ENCODE measurements at regions not wholly inside any gene's neighbourhood (a gene's known extent, or its start where the extent isn't known, plus 50 kb on each side); places are given as distances from the start of the nearest gene placed in this dataset.

DNA sequence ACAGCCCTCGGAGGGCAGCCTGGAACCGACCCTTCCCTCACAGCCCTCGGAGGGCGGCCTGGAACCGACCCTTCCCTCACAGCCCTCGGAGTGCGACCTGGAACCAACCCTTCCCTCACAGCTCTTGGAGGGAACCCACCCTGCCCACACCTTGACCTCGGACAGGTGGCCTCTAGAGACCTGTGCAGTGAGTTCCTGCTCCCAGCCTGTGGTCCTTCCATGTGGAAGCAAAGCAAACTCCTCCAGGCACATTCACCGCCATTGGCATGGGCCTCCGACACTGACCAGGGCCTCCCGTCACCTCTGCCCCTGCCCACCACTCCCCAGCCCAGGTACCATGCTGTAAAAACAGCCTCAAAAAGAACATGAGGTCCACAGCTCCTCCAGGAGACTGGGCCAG, 272.1 kb downstream of the BRD1 start:
- DNase-seq (ENCODE audit: insufficient read length, low spot score) (no peak), FAIRE-seq (no peak)
- TF ChIP-seq, protein P1, sequence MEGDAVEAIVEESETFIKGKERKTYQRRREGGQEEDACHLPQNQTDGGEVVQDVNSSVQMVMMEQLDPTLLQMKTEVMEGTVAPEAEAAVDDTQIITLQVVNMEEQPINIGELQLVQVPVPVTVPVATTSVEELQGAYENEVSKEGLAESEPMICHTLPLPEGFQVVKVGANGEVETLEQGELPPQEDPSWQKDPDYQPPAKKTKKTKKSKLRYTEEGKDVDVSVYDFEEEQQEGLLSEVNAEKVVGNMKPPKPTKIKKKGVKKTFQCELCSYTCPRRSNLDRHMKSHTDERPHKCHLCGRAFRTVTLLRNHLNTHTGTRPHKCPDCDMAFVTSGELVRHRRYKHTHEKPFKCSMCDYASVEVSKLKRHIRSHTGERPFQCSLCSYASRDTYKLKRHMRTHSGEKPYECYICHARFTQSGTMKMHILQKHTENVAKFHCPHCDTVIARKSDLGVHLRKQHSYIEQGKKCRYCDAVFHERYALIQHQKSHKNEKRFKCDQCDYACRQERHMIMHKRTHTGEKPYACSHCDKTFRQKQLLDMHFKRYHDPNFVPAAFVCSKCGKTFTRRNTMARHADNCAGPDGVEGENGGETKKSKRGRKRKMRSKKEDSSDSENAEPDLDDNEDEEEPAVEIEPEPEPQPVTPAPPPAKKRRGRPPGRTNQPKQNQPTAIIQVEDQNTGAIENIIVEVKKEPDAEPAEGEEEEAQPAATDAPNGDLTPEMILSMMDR (IDR thresholded peaks at IDR 0.05; ENCODE audit: insufficient read depth, missing control alignments) = no peak

DNA sequence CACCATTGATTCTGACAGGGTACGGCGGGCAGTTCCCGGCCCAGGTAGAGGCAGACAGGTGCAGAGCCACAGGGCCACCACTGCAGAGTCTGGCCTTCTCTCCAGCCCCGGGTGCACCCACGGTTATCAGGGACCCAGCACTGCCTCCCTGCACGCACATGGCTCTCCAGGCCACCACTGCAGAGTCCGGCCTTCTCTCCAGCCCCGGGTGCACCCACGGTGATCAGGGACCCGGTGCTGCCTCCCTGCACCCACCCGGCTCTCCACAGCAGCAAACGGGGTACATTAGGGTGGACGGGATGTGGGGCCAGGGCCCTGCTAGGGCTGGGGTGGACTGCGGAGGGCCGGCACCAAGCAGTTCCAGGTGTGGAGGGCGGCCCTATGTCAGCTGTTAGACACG, 272.9 kb downstream of the BRD1 start:
- no peak for FAIRE-seq
- TF ChIP-seq, protein P1 (IDR thresholded peaks at IDR 0.05; ENCODE audit: insufficient read depth, missing control alignments) = no peak
- DNase-seq (ENCODE audit: insufficient read length, low spot score) = no peak

DNA sequence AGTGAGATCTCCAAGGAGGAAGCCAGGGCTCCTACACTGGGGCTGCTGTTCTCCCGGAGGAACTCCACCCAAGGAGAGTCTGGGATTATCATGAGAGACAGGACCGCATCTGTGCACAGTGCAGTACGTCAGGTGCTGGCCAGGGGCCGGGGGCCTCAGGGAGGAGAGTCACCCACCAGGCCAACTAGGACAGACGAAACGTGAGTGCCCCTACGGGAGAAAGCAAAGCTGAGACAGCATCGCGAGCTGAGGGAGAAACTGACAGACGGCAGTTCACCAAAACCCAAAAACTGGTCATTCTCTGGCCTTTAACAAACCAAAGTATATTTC, 273.4 kb downstream of the BRD1 start:
- FAIRE-seq (no peak), DNase-seq (ENCODE audit: insufficient read length, low spot score) (no peak)
- TF ChIP-seq, protein P1 (IDR thresholded peaks at IDR 0.05; ENCODE audit: insufficient read depth, missing control alignments) = no peak

DNA sequence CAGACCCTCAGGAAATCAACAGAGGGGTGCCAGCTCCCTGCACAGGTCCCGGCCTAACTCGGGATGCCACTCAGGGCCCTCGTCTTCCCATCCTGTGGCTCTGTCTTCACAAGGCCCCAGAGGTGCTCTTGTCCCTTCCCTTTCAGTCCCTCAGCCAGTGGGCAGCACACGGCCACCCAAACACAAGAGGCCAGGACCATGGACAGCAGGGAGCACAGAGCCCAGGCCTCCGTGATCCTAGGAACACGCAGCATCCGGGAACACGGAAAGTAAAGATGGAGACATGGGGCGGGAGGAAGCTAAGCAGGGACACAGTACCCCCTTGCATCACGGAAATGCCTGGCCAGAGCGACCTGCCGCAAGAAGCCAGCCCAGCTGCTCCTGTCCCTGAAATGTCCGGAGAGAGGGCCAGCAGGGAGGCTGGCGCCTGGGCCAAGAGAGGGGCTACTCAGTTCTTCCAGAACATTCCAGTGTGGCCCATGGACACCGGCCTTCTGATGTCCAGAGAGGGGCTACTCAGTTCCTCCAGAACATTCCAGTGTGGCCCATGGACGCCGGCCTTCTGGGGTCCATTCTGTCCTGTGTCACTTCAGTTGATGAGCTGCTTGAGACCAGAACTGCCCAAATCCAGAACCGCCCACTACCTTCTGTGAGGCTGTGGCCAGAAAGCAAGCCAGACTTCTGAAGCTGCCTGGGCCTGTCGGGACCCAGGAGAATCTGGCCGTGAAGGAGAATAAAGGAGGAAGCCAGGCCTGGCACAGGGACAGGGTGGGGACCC, 274.0 kb downstream of the BRD1 start:
- FAIRE-seq (no peak), DNase-seq (ENCODE audit: insufficient read length, low spot score) (no peak)
- TF ChIP-seq, protein P1 (IDR thresholded peaks at IDR 0.05; ENCODE audit: insufficient read depth, missing control alignments) = no peak

DNA sequence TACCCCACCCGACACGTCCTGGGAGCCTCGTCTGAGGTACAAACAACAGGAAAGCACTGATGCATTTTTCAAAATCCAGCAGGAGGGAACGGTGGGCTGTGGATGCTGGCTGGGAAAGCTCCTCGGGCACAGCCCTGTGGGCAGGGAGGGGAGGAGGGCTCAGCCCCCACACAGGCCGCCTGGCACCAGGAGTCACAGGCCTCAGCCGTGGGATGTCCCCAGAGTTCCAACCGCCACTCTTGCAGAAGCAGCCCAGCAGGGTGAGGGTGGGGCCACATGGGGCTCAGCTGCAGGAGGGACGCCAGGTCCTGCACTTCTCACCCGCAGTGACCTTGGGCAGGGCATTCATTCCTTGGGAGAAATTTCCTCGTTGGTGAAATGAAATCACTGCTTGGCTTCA, 274.6 kb downstream of the BRD1 start:
- no peak for DNase-seq (ENCODE audit: insufficient read length, low spot score)
- no peak for FAIRE-seq
- TF ChIP-seq, protein P1 (IDR thresholded peaks at IDR 0.05; ENCODE audit: insufficient read depth, missing control alignments) = no peak

DNA sequence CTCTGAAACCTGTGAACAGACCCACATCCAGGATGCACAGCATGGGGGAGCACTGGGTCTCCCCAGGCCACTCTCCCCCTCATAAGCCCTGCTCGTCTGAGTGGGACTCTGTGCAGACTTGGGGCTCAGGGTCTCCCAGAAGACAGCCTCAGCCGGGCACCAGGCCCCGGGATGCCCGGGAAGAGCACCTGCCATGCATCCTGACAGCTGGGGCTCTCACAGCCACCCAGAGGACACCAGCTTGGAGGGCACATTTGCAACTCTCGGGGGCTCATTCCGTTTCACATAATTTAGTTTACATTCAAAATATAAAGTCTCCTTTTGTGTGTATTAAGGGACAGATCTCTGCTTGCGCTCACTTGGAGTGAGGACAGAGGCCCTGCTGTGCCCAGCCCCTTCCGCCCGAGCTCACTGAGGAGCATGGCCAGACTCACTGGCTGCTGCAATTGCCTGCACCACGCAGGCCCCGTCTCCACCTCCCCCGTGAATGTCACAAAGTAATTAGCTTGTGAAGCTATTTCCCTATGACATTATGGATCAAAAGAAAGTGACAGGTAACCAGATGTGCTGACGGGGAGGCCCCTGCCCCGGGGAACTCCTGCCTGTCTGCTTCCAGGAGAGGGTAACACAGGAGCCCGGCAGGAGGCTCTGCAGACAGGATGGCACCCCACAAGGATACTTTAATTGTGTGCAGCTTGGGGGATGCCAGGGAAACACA, 275.6 kb downstream of the BRD1 start:
- FAIRE-seq (no peak), DNase-seq (ENCODE audit: insufficient read length, low spot score) (no peak)
- TF ChIP-seq, protein P1 (IDR thresholded peaks at IDR 0.05; ENCODE audit: insufficient read depth, missing control alignments) = no peak

DNA sequence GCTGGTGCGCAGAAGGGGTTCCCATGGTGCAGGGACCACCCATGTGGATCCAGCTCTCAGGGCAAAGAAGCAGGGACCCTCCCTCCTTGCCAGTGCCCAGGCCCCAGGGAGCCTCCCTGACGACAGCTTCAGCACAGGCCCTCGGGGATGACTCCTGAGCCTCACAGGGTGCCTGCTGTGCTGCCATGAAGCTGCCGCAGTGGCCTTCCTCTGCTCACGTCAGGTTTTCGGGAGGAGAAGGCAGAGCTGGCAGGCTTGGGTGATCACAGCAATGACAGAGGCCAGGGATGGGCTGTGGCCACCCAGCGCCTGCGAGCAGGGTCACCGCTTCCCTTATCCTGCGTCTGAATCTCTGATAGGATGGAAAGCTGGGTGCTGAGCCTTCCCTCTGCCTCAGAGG, 276.2 kb downstream of the BRD1 start:
- DNase-seq (ENCODE audit: insufficient read length, low spot score) (no peak), FAIRE-seq (no peak)
- TF ChIP-seq, protein P1 (IDR thresholded peaks at IDR 0.05; ENCODE audit: insufficient read depth, missing control alignments) = no peak

Data from D721Med (cell line).